ENCODE measurements at regions not wholly inside any gene's neighbourhood (a gene's known extent, or its start where the extent isn't known, plus 50 kb on each side); places are given as distances from the start of the nearest gene placed in this dataset.

- WGBS: 72% methylated on average over 1 of the region's 1 CpG
- no peaks in the 10 kb centered on the region for H3K9me3 ChIP-seq
- DNase-seq (ENCODE audit: extremely low spot score): no peak
- H3K27ac ChIP-seq (replicated peaks in 1 of 4): no peak overlapping the region
- no peaks in the 10 kb centered on the region for H3K4me1 ChIP-seq
- H3K36me3 ChIP-seq: no peaks in the 10 kb centered on the region
- intact Hi-C loops (cut with DNase I): no loop called here
- H3K27me3 ChIP-seq: no peaks in the 10 kb centered on the region
- TF ChIP-seq, protein P1, sequence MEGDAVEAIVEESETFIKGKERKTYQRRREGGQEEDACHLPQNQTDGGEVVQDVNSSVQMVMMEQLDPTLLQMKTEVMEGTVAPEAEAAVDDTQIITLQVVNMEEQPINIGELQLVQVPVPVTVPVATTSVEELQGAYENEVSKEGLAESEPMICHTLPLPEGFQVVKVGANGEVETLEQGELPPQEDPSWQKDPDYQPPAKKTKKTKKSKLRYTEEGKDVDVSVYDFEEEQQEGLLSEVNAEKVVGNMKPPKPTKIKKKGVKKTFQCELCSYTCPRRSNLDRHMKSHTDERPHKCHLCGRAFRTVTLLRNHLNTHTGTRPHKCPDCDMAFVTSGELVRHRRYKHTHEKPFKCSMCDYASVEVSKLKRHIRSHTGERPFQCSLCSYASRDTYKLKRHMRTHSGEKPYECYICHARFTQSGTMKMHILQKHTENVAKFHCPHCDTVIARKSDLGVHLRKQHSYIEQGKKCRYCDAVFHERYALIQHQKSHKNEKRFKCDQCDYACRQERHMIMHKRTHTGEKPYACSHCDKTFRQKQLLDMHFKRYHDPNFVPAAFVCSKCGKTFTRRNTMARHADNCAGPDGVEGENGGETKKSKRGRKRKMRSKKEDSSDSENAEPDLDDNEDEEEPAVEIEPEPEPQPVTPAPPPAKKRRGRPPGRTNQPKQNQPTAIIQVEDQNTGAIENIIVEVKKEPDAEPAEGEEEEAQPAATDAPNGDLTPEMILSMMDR (IDR thresholded peaks at IDR 0.05): no peak
- TF ChIP-seq POLR2AphosphoS5 (IDR thresholded peaks at IDR 0.05) (no peak), EP300 (IDR thresholded peaks at IDR 0.05) (no peak), POLR2A (IDR thresholded peaks at IDR 0.05; ENCODE audit: low read depth) (no peak)
- no peak overlapping the region for H3K4me3 ChIP-seq
Measured at GRCh38 chr4:160864253-160864652, 1299.5 kb downstream of the FSTL5 start.

GRCh38 chr4:160869899-160870298 is 1293.9 kb downstream of the FSTL5 start:
- Histone ChIP-seq H3K4me1 (no peaks in the 10 kb centered on the region), H3K27ac (replicated peaks in 1 of 4) (no peak overlapping the region), H3K27me3 (no peaks in the 10 kb centered on the region), H3K9me3 (no peaks in the 10 kb centered on the region), H3K4me3 (no peak overlapping the region), H3K36me3 (no peaks in the 10 kb centered on the region)
- TF ChIP-seq POLR2A (IDR thresholded peaks at IDR 0.05; ENCODE audit: low read depth) (no peak), POLR2AphosphoS5 (IDR thresholded peaks at IDR 0.05) (no peak), EP300 (IDR thresholded peaks at IDR 0.05) (no peak)
- TF ChIP-seq, protein P1 (IDR thresholded peaks at IDR 0.05): no peak
- no peak for DNase-seq (ENCODE audit: extremely low spot score)
- intact Hi-C loops (cut with DNase I): no loop called here

GRCh38 chr4:160872491-160872890 is 1291.3 kb downstream of the FSTL5 start:
- Histone ChIP-seq H3K27me3 (no peaks in the 10 kb centered on the region), H3K27ac (replicated peaks in 1 of 4) (no peak overlapping the region), H3K4me3 (no peak overlapping the region), H3K9me3 (no peaks in the 10 kb centered on the region), H3K36me3 (no peaks in the 10 kb centered on the region), H3K4me1 (no peaks in the 10 kb centered on the region)
- TF ChIP-seq, protein P1 (IDR thresholded peaks at IDR 0.05): no peak
- intact Hi-C loops (cut with DNase I): no loop called here
- DNase-seq (ENCODE audit: extremely low spot score): no peak

GRCh38 chr4:160877087-160877790 is 1286.6 kb downstream of the FSTL5 start:
- H3K4me1 ChIP-seq: no peaks in the 10 kb centered on the region
- H3K27me3 ChIP-seq: no peaks in the 10 kb centered on the region
- no peak for DNase-seq (ENCODE audit: extremely low spot score)
- H3K9me3 ChIP-seq: no peaks in the 10 kb centered on the region
- 70% methylated on average over 6 of the region's 9 CpGs for WGBS
- TF ChIP-seq POLR2AphosphoS5 (IDR thresholded peaks at IDR 0.05): no peak
- no peak for TF ChIP-seq POLR2A (IDR thresholded peaks at IDR 0.05; ENCODE audit: low read depth)
- TF ChIP-seq EP300 (IDR thresholded peaks at IDR 0.05): no peak
- TF ChIP-seq, protein P1 (IDR thresholded peaks at IDR 0.05): no peak
- intact Hi-C loops (cut with DNase I): no loop called here
- H3K27ac ChIP-seq (replicated peaks in 1 of 4): no peak overlapping the region
- no peak overlapping the region for H3K4me3 ChIP-seq
- no peaks in the 10 kb centered on the region for H3K36me3 ChIP-seq

DNA sequence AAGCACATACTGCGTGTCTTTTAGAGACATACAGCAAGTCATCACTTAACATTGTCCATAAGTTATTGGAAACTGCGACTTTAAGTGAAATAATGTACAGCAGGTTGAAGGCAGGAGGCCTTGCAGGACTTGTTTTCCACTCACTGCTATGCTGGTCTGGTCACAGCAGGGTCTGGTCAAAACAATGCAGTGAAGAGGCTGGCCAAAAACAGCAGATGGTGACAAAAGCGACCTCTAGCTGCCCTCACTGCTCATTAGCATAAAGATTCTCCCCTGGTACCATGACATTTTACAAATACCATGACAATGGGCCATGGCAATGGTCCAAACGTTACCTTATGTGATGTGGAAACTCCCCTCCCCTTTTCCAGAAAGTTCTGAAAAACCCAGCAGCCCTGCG is 1283.6 kb downstream of the FSTL5 start:
- Histone ChIP-seq H3K4me1 (no peaks in the 10 kb centered on the region), H3K36me3 (no peaks in the 10 kb centered on the region), H3K27ac (replicated peaks in 1 of 4) (no peak overlapping the region), H3K27me3 (no peaks in the 10 kb centered on the region), H3K9me3 (no peaks in the 10 kb centered on the region), H3K4me3 (no peak overlapping the region)
- TF ChIP-seq EP300 (IDR thresholded peaks at IDR 0.05): no peak
- TF ChIP-seq, protein P1 (IDR thresholded peaks at IDR 0.05): no peak
- no peak for TF ChIP-seq POLR2A (IDR thresholded peaks at IDR 0.05; ENCODE audit: low read depth)
- TF ChIP-seq POLR2AphosphoS5 (IDR thresholded peaks at IDR 0.05): no peak
- intact Hi-C loops (cut with DNase I): no loop called here
- DNase-seq (ENCODE audit: extremely low spot score): no peak
- 72% methylated on average over 5 of the region's 5 CpGs for WGBS

Data from esophagus muscularis mucosa (tissue), 4 donors.